ENCODE measurements at regions not wholly inside any gene's neighbourhood (a gene's known extent, or its start where the extent isn't known, plus 50 kb on each side); places are given as distances from the start of the nearest gene placed in this dataset.

- peak; percentile 3 for DNase-seq (ENCODE audit: low read depth)
These were observed 504.4 kb downstream of the TLE4 start for GRCh38 chr9:80076162-80076561.

- no peak for DNase-seq (ENCODE audit: low read depth)
These were observed 502.7 kb downstream of the TLE4 start for GRCh38 chr9:80074439-80074838.

GRCh38 chr9:80072451-80072850, 500.7 kb downstream of the TLE4 start:
- no peak for DNase-seq (ENCODE audit: low read depth)

- DNase-seq (ENCODE audit: low read depth) = no peak
These were observed 498.4 kb downstream of the TLE4 start for GRCh38 chr9:80070071-80070742.

GRCh38 chr9:80066931-80067330, 495.2 kb downstream of the TLE4 start:
- DNase-seq (ENCODE audit: low read depth) = peak; percentile 81

GRCh38 chr9:80062567-80062966, 490.8 kb downstream of the TLE4 start:
- peak; percentile 90 for DNase-seq (ENCODE audit: low read depth)

GRCh38 chr9:80061940-80062339, 490.2 kb downstream of the TLE4 start:
- DNase-seq (ENCODE audit: low read depth) = peak; percentile 95

GRCh38 chr9:80061096-80061495, 489.3 kb downstream of the TLE4 start:
- DNase-seq (ENCODE audit: low read depth) = no peak

- DNase-seq (ENCODE audit: low read depth) = no peak
These were observed 488.2 kb downstream of the TLE4 start for GRCh38 chr9:80059979-80060378.

- DNase-seq (ENCODE audit: low read depth) = no peak
These were observed 487.4 kb downstream of the TLE4 start for GRCh38 chr9:80059191-80059590.

- DNase-seq (ENCODE audit: low read depth) = no peak
These were observed 481.1 kb downstream of the TLE4 start for GRCh38 chr9:80052830-80053229.

- peak; percentile 15 for DNase-seq (ENCODE audit: low read depth)
These were observed 477.5 kb downstream of the TLE4 start for GRCh38 chr9:80049096-80049782.

- no peak for DNase-seq (ENCODE audit: low read depth)
These were observed 474.7 kb downstream of the TLE4 start for GRCh38 chr9:80046481-80046880.

- no peak for DNase-seq (ENCODE audit: low read depth)
These were observed 470.1 kb downstream of the TLE4 start for GRCh38 chr9:80041821-80042220.

- DNase-seq (ENCODE audit: low read depth) = no peak
These were observed 468.7 kb downstream of the TLE4 start for GRCh38 chr9:80040457-80040856.

- peak; percentile 77 for DNase-seq (ENCODE audit: low read depth)
These were observed 459.0 kb downstream of the TLE4 start for GRCh38 chr9:80030801-80031200.

- no peak for DNase-seq (ENCODE audit: low read depth)
These were observed 456.7 kb downstream of the TLE4 start for GRCh38 chr9:80028501-80028900.

- DNase-seq (ENCODE audit: low read depth) = no peak
These were observed 454.2 kb downstream of the TLE4 start for GRCh38 chr9:80025796-80026520.

- DNase-seq (ENCODE audit: low read depth) = no peak
These were observed 453.4 kb downstream of the TLE4 start for GRCh38 chr9:80025131-80025530.

- DNase-seq (ENCODE audit: low read depth) = no peak
These were observed 448.8 kb downstream of the TLE4 start for GRCh38 chr9:80020530-80020929.

GRCh38 chr9:80020056-80020455, 448.3 kb downstream of the TLE4 start:
- DNase-seq (ENCODE audit: low read depth) = peak; percentile 2

GRCh38 chr9:80013891-80014290, 442.1 kb downstream of the TLE4 start:
- DNase-seq (ENCODE audit: low read depth) = no peak

All from renal cortical epithelial cell (primary cell).